H9 (cell line): ENCODE measurements at regions not wholly inside any gene's neighbourhood (a gene's known extent, or its start where the extent isn't known, plus 50 kb on each side); places are given as distances from the start of the nearest gene placed in this dataset.

Source experiments
- DNase-seq: peaks from one replicate; pipeline ENCODE4 v3.0.0-alpha.2; 2017
- H2AFZ ChIP-seq: one replicate; pipeline ENCODE4 v1.6.1; 2013; ENCODE audit warnings: mild to moderate bottlenecking, low read length, control low read depth, moderate library complexity
- H2AK5ac ChIP-seq: 2 replicates; pipeline ENCODE4 v1.6.1; 2013; ENCODE audit warnings: low read length, control low read depth, mixed read lengths; ENCODE audit not compliant: insufficient read length
- H2BK120ac ChIP-seq: one replicate; pipeline ENCODE4 v1.6.1; 2013; ENCODE audit warnings: low read depth, mild to moderate bottlenecking, low read length, control low read depth, inconsistent platforms; ENCODE audit not compliant: poor library complexity, severe bottlenecking
- H2BK12ac ChIP-seq: 2 replicates; pipeline ENCODE4 v1.6.1; 2013; ENCODE audit warnings: low read length, control low read depth, mixed read lengths, low read depth; ENCODE audit not compliant: insufficient read length
- H2BK15ac ChIP-seq: 2 replicates; pipeline ENCODE4 v1.6.1; 2013; ENCODE audit warnings: low read depth, low read length, control low read depth
- H2BK20ac ChIP-seq: one replicate; pipeline ENCODE4 v1.6.1; 2013; ENCODE audit warnings: low read depth, mild to moderate bottlenecking, low read length, control low read depth, inconsistent platforms; ENCODE audit not compliant: poor library complexity, severe bottlenecking
- H2BK5ac ChIP-seq: 2 replicates; pipeline ENCODE4 v1.6.1; 2013; ENCODE audit warnings: low read length, control low read depth, mixed read lengths; ENCODE audit not compliant: insufficient read length
- H3K14ac ChIP-seq: 2 replicates; pipeline ENCODE4 v1.6.1; 2013; ENCODE audit warnings: low read length, control low read depth; ENCODE audit not compliant: insufficient read depth
- H3K18ac ChIP-seq: 2 replicates; pipeline ENCODE4 v1.6.1; 2013; ENCODE audit warnings: low read depth, mild to moderate bottlenecking, mixed read lengths, low read length, control low read depth; ENCODE audit not compliant: insufficient read length
- H3K23ac ChIP-seq: 2 replicates; pipeline ENCODE4 v1.6.1; 2013; ENCODE audit warnings: low read length, control low read depth, mixed read lengths, low read depth; ENCODE audit not compliant: insufficient read length
- H3K23me2 ChIP-seq: 2 replicates; pipeline ENCODE4 v1.6.1; 2013; ENCODE audit warnings: low read depth, mild to moderate bottlenecking, mixed read lengths, low read length, control low read depth; ENCODE audit not compliant: insufficient read length, poor library complexity, severe bottlenecking
- H3K27ac ChIP-seq: 2 replicates; pipeline ENCODE4 v1.5.1; 2013; ENCODE audit warnings: low read length, control low read depth, mixed read lengths, low read depth; ENCODE audit not compliant: insufficient read length
- H3K27me3 ChIP-seq: 2 replicates; pipeline ENCODE4 v1.6.1; 2013; ENCODE audit warnings: low read length, control low read depth, inconsistent platforms; ENCODE audit not compliant: insufficient read depth
- H3K4ac ChIP-seq: 2 replicates; pipeline ENCODE4 v1.6.1; 2013; ENCODE audit warnings: low read depth, mild to moderate bottlenecking, control low read depth, inconsistent platforms, low read length, moderate library complexity
- H3K4me1 ChIP-seq: 2 replicates; pipeline ENCODE4 v1.6.1; 2013; ENCODE audit warnings: low read length, control low read depth, inconsistent platforms; ENCODE audit not compliant: insufficient read depth
- H3K4me2 ChIP-seq: 2 replicates; pipeline ENCODE4 v1.6.1; 2013; ENCODE audit warnings: low read length, control low read depth, mixed read lengths; ENCODE audit not compliant: insufficient read length, insufficient read depth
- H3K56ac ChIP-seq: 2 replicates; pipeline ENCODE4 v1.6.1; 2013; ENCODE audit warnings: low read depth, mild to moderate bottlenecking, mixed read lengths, low read length, control low read depth; ENCODE audit not compliant: insufficient read length
- H3K79me1 ChIP-seq: 2 replicates; pipeline ENCODE4 v1.6.1; 2013; ENCODE audit warnings: low read depth, mild to moderate bottlenecking, moderate library complexity, low read length, control low read depth, inconsistent platforms; ENCODE audit not compliant: insufficient read depth, poor library complexity, severe bottlenecking
- H3K79me2 ChIP-seq: 2 replicates; pipeline ENCODE4 v1.6.1; 2013; ENCODE audit warnings: low read length, control low read depth, inconsistent platforms; ENCODE audit not compliant: insufficient read depth
- H3K9ac ChIP-seq: 2 replicates; pipeline ENCODE4 v1.6.1; 2013; ENCODE audit warnings: low read length, control low read depth, mixed read lengths; ENCODE audit not compliant: insufficient read length; ENCODE audit errors: extremely low read depth
- H3K9me3 ChIP-seq: one replicate; pipeline ENCODE4 v1.6.1; 2013; ENCODE audit warnings: low read depth, low read length, inconsistent platforms; ENCODE audit not compliant: control insufficient read depth
- H3T11ph ChIP-seq: one replicate; pipeline ENCODE4 v1.6.1; 2013; ENCODE audit warnings: mild to moderate bottlenecking, low read length, control low read depth, inconsistent platforms
- H4K20me1 ChIP-seq: one replicate; pipeline ENCODE4 v1.6.1; 2013; ENCODE audit not compliant: control insufficient read depth, insufficient read length, insufficient read depth
- H4K5ac ChIP-seq: 2 replicates; pipeline ENCODE4 v1.6.1; 2013; ENCODE audit warnings: low read depth, mild to moderate bottlenecking, mixed read lengths, low read length, control low read depth; ENCODE audit not compliant: insufficient read length
- H4K8ac ChIP-seq: replicated peaks from 2 replicates; pipeline ENCODE4 v1.6.1; 2013; ENCODE audit warnings: low read length, control low read depth, mixed read lengths, low read depth; ENCODE audit not compliant: insufficient read length
- H4K91ac ChIP-seq: 2 replicates; pipeline ENCODE4 v1.6.1; 2013; ENCODE audit warnings: low read depth, mild to moderate bottlenecking, moderate library complexity, mixed read lengths, low read length, control low read depth; ENCODE audit not compliant: insufficient read length
- H3K27ac Mint-ChIP-seq, 3 experiments: 2 replicates in 2 of 3; 3 replicates in 1 of 3; pipeline ENCODE4 v1.8.0; 2020 to 2021; ENCODE audit warnings: mixed read lengths in 3 of 3, mild to moderate bottlenecking in 1 of 3, moderate library complexity in 1 of 3
- H3K27me3 Mint-ChIP-seq: 2 replicates; pipeline ENCODE4 v1.8.0; 2021; ENCODE audit warnings: low read depth, mild to moderate bottlenecking, moderate library complexity, mixed read lengths
- H3K36me3 Mint-ChIP-seq, 3 experiments: 2 replicates in 2 of 3; 3 replicates in 1 of 3; pipeline ENCODE4 v1.8.0; 2020 to 2021; ENCODE audit warnings: low read depth in 3 of 3, mixed read lengths in 3 of 3; ENCODE audit not compliant: insufficient read depth in 1 of 3
- H3K4me1 Mint-ChIP-seq, 2 experiments: 2 replicates each; pipeline ENCODE4 v1.8.0; 2020; ENCODE audit warnings: mixed read lengths in 2 of 2
- H3K4me3 Mint-ChIP-seq, 2 experiments: 2 replicates in 1 of 2; 3 replicates in 1 of 2; pipeline ENCODE4 v1.8.0; 2020 to 2021; ENCODE audit warnings: mild to moderate bottlenecking in 2 of 2, mixed read lengths in 2 of 2, moderate library complexity in 1 of 2
- H3K9me3 Mint-ChIP-seq, 2 experiments: 2 replicates in 1 of 2; 3 replicates in 1 of 2; pipeline ENCODE4 v1.8.0; 2020; ENCODE audit warnings: mild to moderate bottlenecking in 2 of 2, mixed read lengths in 2 of 2, moderate library complexity in 1 of 2
- CTCF ChIP-seq: fragments of 200-600 bp; sonication (generic); conservative IDR thresholded peaks from 3 replicates; pipeline ENCODE4 v1.8.0; 2021; ENCODE audit warnings: antibody characterized with exemption, mild to moderate bottlenecking
- WGBS: extraction: QIAGEN DNeasy Blood & Tissue Kit; methylation state at CpG from one replicate; pipeline ENCODE4 v1.1.7; 2013; ENCODE audit warnings: missing lambda C conversion rate, low lambda C conversion rate, mixed read lengths; ENCODE audit not compliant: insufficient read length; ENCODE audit errors: extremely low coverage; 5-methylcytosine and 5-hydroxymethylcytosine counted together

GRCh38 chr21:16709866-16710550, 802.8 kb upstream of the CXADR start:
- H3K27ac ChIP-seq = no peak overlapping the region
- no CpG with 5 or more reads among the region's 5 CpGs for WGBS

More at GRCh38 chr21:16709866-16710550, 802.8 kb upstream of the CXADR start:
- no peak overlapping the region for H2AFZ ChIP-seq
- Mint-ChIP-seq H3K27me3 (no peaks in the 10 kb centered on the region), H3K9me3 (peaks cover 2 to 3% of the 10 kb centered on the region in 2 experiments; a peak in 4 of 5 replicates), H3K4me3 (no peak overlapping the region), H3K27ac (0 out of 7 replicates have a peak overlapping the region, but pooled peaks of 1 of the 3 experiments have one; percentile 48), H3K36me3 (peaks cover 0 to 6% (median 3%) of the 10 kb centered on the region in 3 experiments; a peak in 3 of 7 replicates), H3K4me1 (peaks cover 4 to 7% of the 10 kb centered on the region in 2 experiments; a peak in 3 of 4 replicates)
- H3K18ac ChIP-seq = no peak overlapping the region
- no peaks in the 10 kb centered on the region for H3K79me1 ChIP-seq
- H3K4me2 ChIP-seq = no peak overlapping the region
- H3K9ac ChIP-seq = no peak overlapping the region
- no peak overlapping the region for H3K23ac ChIP-seq
- no peak overlapping the region for H2BK15ac ChIP-seq
- H3K79me2 ChIP-seq = no peaks in the 10 kb centered on the region
- H4K8ac ChIP-seq = no peak overlapping the region
- H3K27me3 ChIP-seq = no peaks in the 10 kb centered on the region
- no peaks in the 10 kb centered on the region for H3K23me2 ChIP-seq
- H4K91ac ChIP-seq = no peak overlapping the region
- no peaks in the 10 kb centered on the region for H4K20me1 ChIP-seq
- H2BK120ac ChIP-seq = no peak overlapping the region
- H2BK12ac ChIP-seq = no peak overlapping the region
- no peaks in the 10 kb centered on the region for H3K4me1 ChIP-seq
- no peak overlapping the region for H2BK5ac ChIP-seq
- no peak for TF ChIP-seq CTCF
- H3K14ac ChIP-seq = no peak overlapping the region
- no peak overlapping the region for H2AK5ac ChIP-seq
- no peak overlapping the region for H3K4ac ChIP-seq
- DNase-seq = no peak
- no peak overlapping the region for H3T11ph ChIP-seq
- no peak overlapping the region for H2BK20ac ChIP-seq
- no peak overlapping the region for H4K5ac ChIP-seq
- H3K9me3 ChIP-seq = no peaks in the 10 kb centered on the region
- H3K56ac ChIP-seq = no peak overlapping the region
